IgD-negative memory B cell (primary cell): ENCODE measurements at regions not wholly inside any gene's neighbourhood (a gene's known extent, or its start where the extent isn't known, plus 50 kb on each side); places are given as distances from the start of the nearest gene placed in this dataset.
"Not testable (repeated sequence)": the region's sequence is repeated elsewhere in the genome, so short reads cannot be mapped to it uniquely, and the experiment has no call there.

Experiments used
- H3K27ac Mint-ChIP-seq, 3 donors: one replicate each; pipeline ENCODE4 v1.8.0; 2020 to 2022; ENCODE audit warnings: mild to moderate bottlenecking in 3 of 3, mixed read lengths in 3 of 3, moderate library complexity in 1 of 3
- H3K27me3 Mint-ChIP-seq: one replicate; pipeline ENCODE4 v1.8.0; 2021; ENCODE audit warnings: mixed read lengths
- H3K36me3 Mint-ChIP-seq: one replicate; pipeline ENCODE4 v1.8.0; 2020; ENCODE audit warnings: mild to moderate bottlenecking, mixed read lengths
- H3K4me1 Mint-ChIP-seq, 3 donors: one replicate each; pipeline ENCODE4 v1.8.0; 2020 to 2022; ENCODE audit warnings: mixed read lengths in 3 of 3, mild to moderate bottlenecking in 1 of 3
- H3K4me3 Mint-ChIP-seq, 4 donors: one replicate each; pipeline ENCODE4 v1.8.0; 2020 to 2022; ENCODE audit warnings: mild to moderate bottlenecking in 4 of 4, mixed read lengths in 4 of 4, moderate library complexity in 3 of 4
- H3K9me3 Mint-ChIP-seq, 3 donors: one replicate each; pipeline ENCODE4 v1.8.0; 2020 to 2021; ENCODE audit warnings: mixed read lengths in 3 of 3, mild to moderate bottlenecking in 1 of 3

- Mint-ChIP-seq H3K36me3 (no peaks in the 10 kb centered on the region), H3K4me3 (no peak overlapping the region), H3K4me1 (peaks cover 0 to 2% (median 0%) of the 10 kb centered on the region in 3 donors), H3K27me3 (no peaks in the 10 kb centered on the region), H3K9me3 (peaks cover 0 to 7% (median 5%) of the 10 kb centered on the region in 3 donors), H3K27ac (no peak overlapping the region)
These were observed 60.3 kb downstream of the CHRD start for GRCh38 chr3:184440151-184440550.

DNA sequence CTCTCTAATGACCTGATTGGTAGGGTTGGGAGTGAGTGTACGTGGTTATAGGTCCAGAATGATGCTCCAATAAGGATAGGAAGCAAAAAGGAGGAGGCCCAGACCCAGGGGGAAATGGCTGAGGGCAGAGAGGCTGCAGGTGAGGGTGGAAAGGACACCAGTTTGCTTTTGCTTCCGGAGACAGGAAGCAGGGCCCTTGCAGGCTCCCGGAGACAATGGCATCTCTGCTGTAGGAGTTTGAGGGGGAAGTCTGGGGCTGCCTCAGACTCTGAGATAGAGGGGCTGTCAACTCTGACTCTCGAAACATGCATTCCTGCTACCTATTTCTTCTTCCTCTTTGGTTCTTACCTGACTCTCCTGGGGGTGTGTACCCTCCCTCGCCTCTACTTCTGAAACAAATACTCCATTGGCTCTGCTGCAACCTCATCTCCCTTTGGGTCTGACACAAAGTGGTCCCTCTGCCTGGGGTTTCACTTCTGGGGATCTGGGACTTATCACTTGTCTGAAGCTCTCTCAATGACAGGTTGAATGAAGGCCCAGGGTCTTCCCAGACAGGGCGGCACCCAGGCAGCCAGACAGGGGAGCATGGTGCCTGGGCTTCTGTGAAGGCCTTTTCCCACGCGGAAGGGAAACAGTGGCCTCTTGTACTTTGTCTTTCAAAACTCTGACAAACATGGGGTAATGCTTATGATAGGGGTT lies 61.5 kb downstream of the CHRD start:
- Mint-ChIP-seq H3K4me3 (no peak overlapping the region), H3K27ac (no peak overlapping the region), H3K9me3 (peaks cover 0 to 7% (median 5%) of the 10 kb centered on the region in 3 donors), H3K27me3 (no peaks in the 10 kb centered on the region), H3K4me1 (peaks cover 0 to 2% (median 0%) of the 10 kb centered on the region in 3 donors), H3K36me3 (no peaks in the 10 kb centered on the region)

GRCh38 chr3:184443364-184443763 lies 63.5 kb downstream of the CHRD start:
- Mint-ChIP-seq H3K27ac (no peak overlapping the region), H3K4me3 (no peak overlapping the region), H3K36me3 (no peaks in the 10 kb centered on the region), H3K4me1 (peaks cover 0 to 2% (median 0%) of the 10 kb centered on the region in 3 donors), H3K27me3 (peaks cover 2% of the 10 kb centered on the region), H3K9me3 (peaks cover 0 to 4% (median 3%) of the 10 kb centered on the region in 3 donors)

- Mint-ChIP-seq H3K4me1 (peaks cover 0 to 2% (median 0%) of the 10 kb centered on the region in 3 donors), H3K4me3 (no peak overlapping the region), H3K27ac (no peak overlapping the region), H3K9me3 (no peaks in the 10 kb centered on the region), H3K27me3 (peaks cover 2% of the 10 kb centered on the region), H3K36me3 (no peaks in the 10 kb centered on the region)
These were observed 64.0 kb downstream of the CHRD start for GRCh38 chr3:184443831-184444230.

DNA sequence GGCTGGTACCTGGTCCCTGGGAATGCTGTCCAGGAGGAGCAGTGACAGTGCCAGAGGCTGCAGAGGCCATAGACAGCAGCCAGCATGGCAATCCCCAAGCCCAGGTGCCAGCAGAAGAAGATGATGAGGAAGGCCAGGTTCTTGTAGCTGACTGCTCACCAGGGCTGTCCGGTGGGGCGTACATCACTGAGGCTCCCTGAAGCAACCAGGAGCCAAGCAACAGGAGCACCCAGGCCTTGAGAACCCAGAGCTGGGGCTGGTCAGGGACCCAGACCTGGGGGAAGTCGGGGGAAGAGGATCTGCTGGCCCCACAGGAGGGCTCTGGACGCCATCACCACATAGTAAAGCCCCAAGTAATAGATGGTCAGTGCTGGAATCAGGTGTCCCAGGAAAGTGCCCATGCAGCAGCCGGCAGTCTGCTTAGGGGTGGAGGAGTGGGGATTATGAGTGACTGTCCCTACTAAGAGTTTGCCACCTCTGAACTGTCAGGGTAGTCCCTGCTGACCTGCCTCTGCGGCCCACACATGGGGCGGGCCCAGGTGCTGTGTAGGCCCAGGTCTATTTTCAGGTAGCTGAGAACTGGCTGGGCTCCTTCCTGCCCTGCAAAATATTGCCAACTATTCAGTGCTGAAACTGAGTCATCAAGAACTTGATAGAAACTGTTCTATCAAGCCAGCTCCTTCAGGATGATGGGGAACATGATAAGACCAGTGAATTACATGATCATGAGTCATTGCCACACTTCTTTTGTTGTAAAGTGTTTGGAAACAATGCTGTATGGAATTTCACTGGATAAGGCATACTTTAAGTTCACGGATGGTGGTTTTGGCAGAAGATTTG lies 68.7 kb downstream of the CHRD start:
- Mint-ChIP-seq H3K27ac (no peak overlapping the region), H3K4me1 (no peaks in the 10 kb centered on the region)

DNA sequence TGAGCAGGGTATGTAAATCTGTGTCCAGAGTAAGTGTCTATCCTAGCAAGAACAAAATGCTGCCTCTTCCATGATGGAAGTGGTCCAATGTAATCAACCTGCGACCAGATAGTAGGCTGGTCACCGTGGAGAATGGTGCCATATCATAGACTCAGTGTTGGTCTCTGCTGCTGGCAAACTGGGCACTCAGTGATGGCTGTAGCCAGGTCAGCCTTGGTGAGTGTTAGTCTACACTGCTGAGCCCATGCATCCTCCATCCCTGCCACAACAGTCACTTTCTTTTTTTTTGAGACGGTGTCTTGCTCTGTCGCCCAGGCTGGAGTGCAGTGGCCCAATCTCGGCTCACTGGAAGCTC lies 69.3 kb downstream of the CHRD start:
- Mint-ChIP-seq H3K4me1 (no peaks in the 10 kb centered on the region), H3K27ac (no peak overlapping the region), H3K9me3 (no peaks in the 10 kb centered on the region), H3K4me3 (no peak overlapping the region), H3K27me3 (peaks cover 2% of the 10 kb centered on the region), H3K36me3 (no peaks in the 10 kb centered on the region)

More for the DNA sequence above, 68.7 kb downstream of the CHRD start:
- Mint-ChIP-seq H3K4me3 (no peak overlapping the region), H3K36me3 (no peaks in the 10 kb centered on the region), H3K27me3 (peaks cover 2% of the 10 kb centered on the region), H3K9me3 (no peaks in the 10 kb centered on the region)

DNA sequence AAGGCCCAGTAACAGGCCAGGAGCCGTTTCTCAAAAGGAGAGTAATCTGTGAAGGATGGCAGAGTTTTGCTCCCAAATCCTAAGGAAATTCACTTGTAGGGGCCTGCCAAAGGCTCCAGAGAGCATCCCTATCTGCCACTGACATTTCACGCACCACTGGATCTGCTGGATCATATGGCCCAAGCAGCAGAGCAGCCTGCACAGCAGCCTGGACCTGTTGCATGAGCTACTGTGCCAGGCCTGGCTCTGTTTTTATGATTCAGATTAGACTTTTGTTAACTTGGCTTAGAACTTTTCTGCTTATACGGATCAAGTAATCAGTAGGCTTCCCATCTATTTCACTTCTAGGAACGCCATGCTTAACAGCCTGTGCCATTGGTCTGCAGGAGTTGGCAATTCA lies 70.7 kb downstream of the CHRD start:
- Mint-ChIP-seq H3K27ac (no peak overlapping the region), H3K36me3 (no peaks in the 10 kb centered on the region), H3K27me3 (peaks cover 2% of the 10 kb centered on the region), H3K4me1 (no peaks in the 10 kb centered on the region), H3K9me3 (no peaks in the 10 kb centered on the region), H3K4me3 (no peak overlapping the region)

- Mint-ChIP-seq H3K9me3 (peaks cover 0 to 6% (median 4%) of the 10 kb centered on the region in 3 donors), H3K27ac (no peak overlapping the region), H3K27me3 (no peaks in the 10 kb centered on the region), H3K36me3 (no peaks in the 10 kb centered on the region), H3K4me1 (no peaks in the 10 kb centered on the region), H3K4me3 (no peak overlapping the region)
These were observed 73.4 kb downstream of the CHRD start for GRCh38 chr3:184453296-184453695.

- Mint-ChIP-seq H3K4me3 (no peak overlapping the region), H3K36me3 (no peaks in the 10 kb centered on the region), H3K27ac (no peak overlapping the region), H3K27me3 (peaks cover 2% of the 10 kb centered on the region), H3K9me3 (peaks cover 2 to 6% (median 4%) of the 10 kb centered on the region in 3 donors), H3K4me1 (no peaks in the 10 kb centered on the region)
These were observed 76.1 kb downstream of the CHRD start for GRCh38 chr3:184455991-184456390.

DNA sequence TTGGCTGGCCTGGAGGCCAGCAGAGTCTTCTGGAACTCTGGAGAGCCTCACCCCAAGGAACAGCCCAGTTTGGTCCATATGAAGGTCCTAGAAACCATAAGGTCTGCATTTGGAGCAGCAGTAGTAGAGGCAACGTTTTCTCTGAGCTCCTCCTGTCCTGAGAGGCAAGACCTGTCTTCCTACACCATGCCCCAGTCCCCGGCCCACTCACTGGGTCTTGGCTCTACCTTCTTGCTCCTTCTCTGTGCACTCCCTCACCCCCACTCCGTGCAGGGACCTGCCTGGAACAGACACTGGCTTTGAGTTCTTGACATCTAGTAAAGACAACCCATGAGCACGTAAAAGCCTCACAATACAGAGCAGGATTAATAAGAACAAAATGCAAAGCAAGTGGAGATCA lies 76.6 kb downstream of the CHRD start:
- H3K4me3 Mint-ChIP-seq = no peak overlapping the region
- no peaks in the 10 kb centered on the region for H3K36me3 Mint-ChIP-seq
- H3K4me1 Mint-ChIP-seq = no peaks in the 10 kb centered on the region
- peak overlapping the region in 1 of 3 donors; percentile 3 for H3K27ac Mint-ChIP-seq
- H3K9me3 Mint-ChIP-seq = peaks cover 2 to 6% (median 4%) of the 10 kb centered on the region in 3 donors
- H3K27me3 Mint-ChIP-seq = peaks cover 4% of the 10 kb centered on the region

- Mint-ChIP-seq H3K27ac (peak overlapping the region in 1 of 3 donors; percentile 60), H3K4me1 (no peaks in the 10 kb centered on the region), H3K4me3 (no peak overlapping the region), H3K27me3 (peaks cover 9% of the 10 kb centered on the region), H3K36me3 (no peaks in the 10 kb centered on the region), H3K9me3 (peaks cover 4 to 6% (median 5%) of the 10 kb centered on the region in 3 donors)
These were observed 77.5 kb downstream of the CHRD start for GRCh38 chr3:184457329-184457728.

DNA sequence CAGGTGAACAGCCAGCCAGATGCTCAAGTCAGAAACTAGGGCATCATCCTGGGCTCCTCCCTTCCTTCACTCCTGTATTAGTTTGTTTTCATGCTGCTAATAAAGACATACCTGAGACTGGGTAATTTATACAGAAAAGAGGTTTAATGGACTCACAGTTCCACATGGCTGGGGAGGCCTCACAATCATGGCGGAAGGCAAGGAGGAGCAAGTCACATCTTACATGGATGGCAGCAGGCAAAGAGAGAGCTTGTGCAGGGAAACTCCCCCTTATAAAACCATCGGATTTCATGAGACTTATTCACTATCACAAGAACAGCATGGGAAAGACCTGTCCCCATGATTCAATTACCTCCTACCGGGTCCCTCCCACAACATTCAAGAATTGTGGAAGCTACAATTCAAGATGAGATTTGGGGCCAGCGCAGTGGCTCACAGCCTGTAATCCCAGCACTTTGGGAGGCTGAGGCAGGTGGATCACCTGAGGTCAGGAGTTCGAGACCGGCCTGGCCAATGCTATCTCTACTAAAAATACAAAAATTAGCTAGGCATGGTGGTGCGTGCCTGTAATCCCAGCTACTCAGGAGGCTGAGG lies 78.0 kb downstream of the CHRD start:
- not testable (repeated sequence) for H3K27me3 Mint-ChIP-seq, H3K36me3 Mint-ChIP-seq, H3K4me1 Mint-ChIP-seq, H3K9me3 Mint-ChIP-seq, H3K27ac Mint-ChIP-seq, H3K4me3 Mint-ChIP-seq

GRCh38 chr3:184459355-184459754 lies 79.5 kb downstream of the CHRD start:
- H3K9me3 Mint-ChIP-seq = peaks cover 5 to 6% (median 6%) of the 10 kb centered on the region in 3 donors
- H3K4me3 Mint-ChIP-seq = no peak overlapping the region
- H3K36me3 Mint-ChIP-seq = no peaks in the 10 kb centered on the region
- no peaks in the 10 kb centered on the region for H3K4me1 Mint-ChIP-seq
- H3K27ac Mint-ChIP-seq = no peak overlapping the region
- H3K27me3 Mint-ChIP-seq = peaks cover 9% of the 10 kb centered on the region

DNA sequence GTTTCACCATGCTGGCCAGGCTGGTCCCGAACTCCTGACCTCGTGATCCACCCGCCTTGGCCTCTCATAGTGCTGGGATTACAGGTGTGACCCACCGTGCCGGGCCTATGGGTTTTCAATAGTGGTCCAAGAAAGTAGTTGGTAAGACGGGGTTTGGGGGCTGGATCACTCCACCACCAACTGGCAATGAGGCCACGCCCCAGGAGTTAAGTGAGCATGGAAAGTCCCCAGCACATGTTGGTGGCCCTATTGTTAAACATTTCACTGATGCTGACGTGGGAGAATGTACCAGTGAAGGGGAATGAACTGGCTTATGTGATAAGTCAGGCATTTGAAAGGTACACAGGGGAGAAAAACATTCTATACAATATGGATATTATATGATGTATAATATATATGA lies 80.4 kb downstream of the CHRD start:
- Mint-ChIP-seq H3K4me3 (no peak overlapping the region), H3K36me3 (no peaks in the 10 kb centered on the region), H3K9me3 (peaks cover 5 to 6% (median 6%) of the 10 kb centered on the region in 3 donors), H3K4me1 (peaks cover 0 to 2% (median 0%) of the 10 kb centered on the region in 3 donors), H3K27me3 (peaks cover 11% of the 10 kb centered on the region), H3K27ac (no peak overlapping the region)

DNA sequence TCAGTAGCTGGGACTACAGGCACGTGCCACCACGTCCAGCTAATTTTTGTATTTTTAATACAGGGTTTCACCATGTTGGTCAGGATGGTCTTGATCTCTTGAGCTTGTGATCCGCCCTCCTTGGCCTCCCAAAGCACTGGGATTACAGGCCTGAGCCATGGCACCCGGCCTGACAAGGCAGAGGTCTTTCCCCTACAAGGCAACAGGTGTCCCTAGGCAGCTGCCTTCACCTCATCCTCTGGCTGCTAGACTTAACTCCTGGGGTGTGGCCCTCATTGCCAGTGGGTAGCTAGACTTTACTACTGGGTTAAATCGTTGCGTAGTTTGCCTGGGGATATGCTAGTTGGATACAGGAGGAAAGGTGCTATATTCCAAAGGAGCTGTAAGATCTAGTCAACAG lies 81.4 kb downstream of the CHRD start:
- Mint-ChIP-seq H3K9me3 (peaks cover 5 to 6% (median 6%) of the 10 kb centered on the region in 3 donors), H3K36me3 (no peaks in the 10 kb centered on the region), H3K27me3 (peaks cover 13% of the 10 kb centered on the region), H3K27ac (no peak overlapping the region), H3K4me1 (peaks cover 0 to 2% (median 0%) of the 10 kb centered on the region in 3 donors), H3K4me3 (no peak overlapping the region)
